ENCODE measurements at regions not wholly inside any gene's neighbourhood (a gene's known extent, or its start where the extent isn't known, plus 50 kb on each side); places are given as distances from the start of the nearest gene placed in this dataset.
A peak's percentile ranks its signal among the peaks of the same experiment; 100 is the strongest.

- no peak for DNase-seq (ENCODE audit: low spot score)
Measured at GRCh38 chr15:96121086-96121920, 209.2 kb upstream of the NR2F2 start.

GRCh38 chr15:96122077-96123027 lies 208.1 kb upstream of the NR2F2 start:
- DNase-seq (ENCODE audit: low spot score) = peak; percentile 48

DNA sequence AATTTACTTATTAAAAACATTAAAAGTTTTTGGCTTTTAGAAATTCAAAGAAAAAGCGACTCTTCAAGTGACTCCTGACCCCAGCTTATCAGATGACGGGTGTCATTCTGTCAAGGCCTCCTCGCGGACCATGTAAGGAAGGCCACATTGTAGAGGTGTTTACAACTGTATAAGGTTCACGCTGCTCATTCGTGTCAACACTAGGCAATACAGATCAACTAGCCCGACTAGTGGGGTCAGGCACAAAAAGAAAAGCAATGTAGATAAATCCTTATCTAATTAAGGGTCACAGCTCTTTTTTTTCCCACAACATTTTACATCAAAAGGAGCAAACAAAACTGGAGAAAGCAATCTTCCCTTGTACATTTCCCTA lies 207.5 kb upstream of the NR2F2 start:
- no peak for DNase-seq (ENCODE audit: low spot score)

DNA sequence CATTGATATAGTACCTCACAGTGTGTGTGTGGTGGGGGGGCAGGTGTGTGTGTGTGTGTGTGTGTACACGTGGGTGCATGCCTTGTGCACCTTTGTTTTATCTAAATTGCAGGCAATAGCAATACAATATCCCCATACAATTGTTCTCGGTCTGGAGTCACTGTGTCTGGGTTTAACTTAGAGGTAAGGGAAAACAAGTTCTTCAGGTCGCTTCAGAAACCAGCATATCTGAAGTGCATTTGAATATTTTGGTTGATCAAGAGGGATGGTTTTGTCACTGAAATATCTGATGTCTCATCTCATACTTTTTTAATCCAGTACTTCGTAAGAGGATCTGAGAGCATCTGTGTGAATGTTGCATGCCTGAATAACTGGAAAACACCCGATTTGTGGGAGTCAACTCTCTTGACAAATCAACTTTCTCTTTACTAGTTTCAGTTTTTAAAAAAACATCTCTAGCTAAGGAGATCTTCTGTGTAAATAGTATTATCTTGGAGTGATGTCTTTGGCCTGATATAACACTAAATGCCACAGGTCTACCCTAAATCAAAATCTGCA lies 206.8 kb upstream of the NR2F2 start:
- DNase-seq (ENCODE audit: low spot score) = no peak

- no peak for DNase-seq (ENCODE audit: low spot score)
Measured at GRCh38 chr15:96124436-96124835, 206.1 kb upstream of the NR2F2 start.

DNA sequence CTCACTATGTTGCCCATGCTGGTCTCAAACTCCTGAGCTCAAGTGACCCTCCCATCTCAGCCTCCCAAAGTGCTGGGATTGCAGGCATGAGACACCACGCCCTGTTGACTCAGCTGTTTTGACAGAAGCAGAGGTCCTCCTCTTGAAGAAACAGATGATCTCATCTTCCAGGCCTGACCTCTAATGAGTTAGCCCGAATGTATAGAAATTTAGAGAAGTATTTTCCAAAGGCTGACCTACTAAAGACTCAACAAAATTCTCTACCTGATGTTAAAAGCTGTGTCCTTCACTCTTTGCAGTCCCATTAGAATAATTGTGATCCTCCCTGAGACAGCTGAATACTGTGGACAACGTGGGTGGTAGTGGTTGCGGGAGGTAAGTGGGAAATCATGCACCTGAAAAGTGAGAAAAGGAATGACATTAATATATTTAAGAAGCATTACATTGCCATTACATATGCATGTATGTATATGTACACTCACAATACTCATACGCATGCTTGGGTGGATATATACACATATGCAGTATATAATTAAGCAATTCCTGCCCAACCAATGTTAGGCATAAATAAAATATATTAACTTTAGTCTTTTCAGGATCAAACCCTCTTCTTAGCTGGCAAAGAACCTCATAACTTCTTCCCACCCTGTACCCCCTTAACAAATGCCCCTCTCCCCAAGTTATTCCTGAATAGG lies 204.6 kb upstream of the NR2F2 start:
- no peak for DNase-seq (ENCODE audit: low spot score)

GRCh38 chr15:96126859-96127258 lies 203.6 kb upstream of the NR2F2 start:
- DNase-seq (ENCODE audit: low spot score) = no peak

GRCh38 chr15:96130734-96131133 lies 199.8 kb upstream of the NR2F2 start:
- DNase-seq (ENCODE audit: low spot score) = no peak

DNA sequence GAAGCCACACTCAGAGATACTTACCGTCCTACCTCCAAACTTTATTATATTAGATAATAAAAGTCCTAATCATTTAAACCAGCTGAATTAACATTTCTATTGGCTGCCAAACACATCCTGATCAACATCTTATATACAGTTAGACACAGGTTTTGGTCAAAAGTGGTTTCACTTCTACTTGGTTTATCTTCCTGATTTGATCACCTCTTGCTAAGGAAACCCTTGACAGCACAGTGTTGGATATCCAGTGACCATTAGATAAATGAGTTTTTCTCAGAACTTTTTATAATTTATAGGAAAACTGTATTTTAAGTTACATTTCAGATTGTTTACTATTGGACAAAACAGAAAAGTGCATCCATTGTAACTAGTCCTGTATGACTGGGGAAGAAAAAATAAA lies 198.4 kb upstream of the NR2F2 start:
- no peak for DNase-seq (ENCODE audit: low spot score)

DNA sequence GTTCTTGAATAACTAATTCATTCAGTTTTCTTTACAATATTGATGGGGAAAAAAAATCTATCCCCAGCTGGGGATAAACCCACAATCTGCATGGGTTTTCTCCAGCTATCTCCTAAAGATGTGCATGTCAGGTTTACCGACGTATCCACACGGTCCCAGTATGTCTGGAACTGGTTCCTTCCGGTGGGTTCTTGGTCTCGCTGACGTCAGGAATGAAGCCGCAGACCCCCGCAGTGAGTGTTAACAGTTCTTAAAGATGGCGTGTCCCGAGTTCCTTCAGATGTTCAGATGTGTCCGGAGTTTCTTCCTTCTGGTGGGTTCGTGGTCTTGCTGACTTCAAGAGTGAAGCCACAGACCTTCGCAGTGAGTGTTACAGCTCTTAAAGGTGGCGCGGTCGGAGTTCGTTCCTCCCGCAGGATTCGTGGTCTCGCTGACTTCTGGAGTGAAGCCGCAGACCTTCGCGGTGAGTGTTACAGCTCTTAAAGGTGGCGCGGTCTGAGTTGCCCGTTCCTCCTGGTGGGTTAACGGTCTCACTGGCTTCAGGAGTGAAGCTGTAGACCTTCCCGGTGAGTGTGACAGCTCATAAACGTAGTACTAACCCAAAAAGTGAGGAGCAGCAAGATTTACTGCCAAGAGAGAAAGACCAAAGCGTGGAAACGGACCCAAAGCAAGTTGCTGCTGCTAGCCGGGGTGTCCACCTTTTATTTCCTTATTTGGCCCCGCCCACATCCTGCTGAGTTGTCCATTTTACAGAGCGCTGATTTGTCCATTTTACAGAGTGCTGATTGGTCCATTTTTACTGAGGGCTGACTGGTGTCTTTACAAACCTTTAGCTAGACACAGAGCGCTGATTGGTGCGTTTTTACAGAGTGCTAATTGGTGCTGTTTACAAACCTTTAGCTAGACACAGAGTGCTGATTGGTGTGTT lies 195.1 kb upstream of the NR2F2 start:
- DNase-seq (ENCODE audit: low spot score) = no peak

GRCh38 chr15:96138985-96139384 lies 191.5 kb upstream of the NR2F2 start:
- DNase-seq (ENCODE audit: low spot score) = no peak

DNA sequence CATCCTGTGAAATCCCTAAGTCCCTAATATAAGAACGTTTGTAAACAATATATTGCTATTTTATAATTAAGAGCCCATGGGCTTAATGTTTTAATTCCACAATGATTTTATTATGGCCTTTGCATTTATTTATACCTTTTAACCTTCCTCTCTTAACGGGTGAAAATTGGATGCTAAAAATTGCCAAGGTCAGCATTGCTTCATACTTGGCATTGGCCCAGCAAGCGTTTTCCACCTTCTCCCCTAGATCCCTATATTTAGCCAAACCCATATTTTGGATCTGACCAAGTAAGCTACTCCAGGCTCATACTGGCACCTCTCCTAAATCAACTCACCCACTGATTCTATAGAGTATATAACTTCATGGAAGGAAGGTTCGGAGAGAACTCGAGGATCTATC lies 188.0 kb upstream of the NR2F2 start:
- DNase-seq (ENCODE audit: low spot score) = no peak

DNA sequence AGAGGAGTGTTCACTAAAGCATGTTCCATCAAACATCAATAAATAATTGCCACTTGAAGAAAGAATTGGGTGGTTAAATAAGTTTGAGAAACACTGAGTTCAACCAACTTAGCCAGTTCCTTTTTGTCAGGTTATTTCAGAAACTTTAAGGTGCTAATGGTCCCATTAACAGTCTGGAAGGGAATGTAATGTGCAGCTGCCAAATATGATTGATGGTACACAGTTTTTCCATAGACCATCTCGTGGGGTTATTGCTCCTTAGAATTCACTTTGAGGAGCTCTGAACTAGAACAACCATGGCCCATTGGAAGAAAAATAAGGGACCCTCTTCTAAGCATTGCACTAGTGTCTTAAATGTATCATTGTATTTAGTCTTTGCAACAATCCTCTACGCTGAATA lies 185.8 kb upstream of the NR2F2 start:
- DNase-seq (ENCODE audit: low spot score) = no peak

DNA sequence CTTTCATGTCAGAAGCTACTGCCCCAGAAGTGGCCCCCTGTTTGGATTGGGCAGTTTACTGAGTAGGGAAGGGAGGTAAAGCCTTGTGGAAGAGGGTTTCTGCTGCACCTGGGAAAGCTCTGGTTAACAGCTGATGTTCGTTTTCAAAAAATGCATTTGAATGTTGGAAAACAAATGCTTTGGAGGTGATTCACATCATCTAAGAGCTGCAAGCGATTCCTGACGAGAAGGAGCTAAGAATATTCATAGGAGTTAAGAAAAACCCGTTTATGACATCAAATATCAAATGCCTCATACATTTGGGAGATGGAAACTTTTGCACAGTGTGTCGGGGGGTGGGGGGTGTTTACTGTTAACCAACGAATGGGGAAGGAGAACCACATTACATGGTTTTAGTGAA lies 183.8 kb upstream of the NR2F2 start:
- no peak for DNase-seq (ENCODE audit: low spot score)

- no peak for DNase-seq (ENCODE audit: low spot score)
Measured at GRCh38 chr15:96147267-96147666, 183.2 kb upstream of the NR2F2 start.

- no peak for DNase-seq (ENCODE audit: low spot score)
Measured at GRCh38 chr15:96150254-96150653, 180.2 kb upstream of the NR2F2 start.

DNA sequence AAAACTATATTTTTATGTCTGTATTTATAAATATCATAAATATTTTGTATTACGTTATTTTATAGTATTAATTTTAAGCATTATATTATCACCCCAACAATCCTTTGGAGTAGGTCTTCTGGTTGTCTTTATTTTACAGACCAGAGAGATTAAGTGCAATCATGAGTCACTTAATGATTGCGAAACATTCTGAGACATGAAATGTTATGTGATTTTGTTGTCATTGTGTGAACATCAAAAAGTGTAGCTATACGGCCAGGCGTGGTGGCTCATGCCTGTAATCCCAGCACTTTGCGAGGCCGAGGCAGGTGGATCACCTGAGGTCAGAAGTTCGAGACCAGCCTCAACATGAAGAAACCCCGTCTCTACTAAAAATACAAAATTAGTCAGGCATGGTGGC lies 178.8 kb upstream of the NR2F2 start:
- peak; percentile 55 for DNase-seq (ENCODE audit: low spot score)

- DNase-seq (ENCODE audit: low spot score) = no peak
Measured at GRCh38 chr15:96153929-96154328, 176.6 kb upstream of the NR2F2 start.

DNA sequence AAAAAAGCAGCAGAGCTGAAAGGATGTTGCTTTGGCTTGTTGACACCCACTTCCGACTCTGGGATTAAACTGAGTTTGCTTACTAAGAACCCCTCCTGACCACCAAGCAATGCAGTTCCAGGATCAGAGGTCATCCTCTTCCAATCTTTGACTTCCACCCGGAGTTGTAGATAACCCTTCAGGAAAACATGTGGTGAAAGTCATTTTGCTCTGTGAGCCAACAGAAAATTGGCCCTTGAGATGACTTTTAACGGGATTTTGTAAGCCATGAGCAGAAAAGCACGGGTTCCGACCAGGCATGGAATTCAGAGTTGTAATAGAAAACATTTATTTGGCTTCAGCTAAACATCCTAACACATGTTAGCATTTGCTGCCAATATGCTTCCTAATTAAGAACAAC lies 171.6 kb upstream of the NR2F2 start:
- no peak for DNase-seq (ENCODE audit: low spot score)

DNA sequence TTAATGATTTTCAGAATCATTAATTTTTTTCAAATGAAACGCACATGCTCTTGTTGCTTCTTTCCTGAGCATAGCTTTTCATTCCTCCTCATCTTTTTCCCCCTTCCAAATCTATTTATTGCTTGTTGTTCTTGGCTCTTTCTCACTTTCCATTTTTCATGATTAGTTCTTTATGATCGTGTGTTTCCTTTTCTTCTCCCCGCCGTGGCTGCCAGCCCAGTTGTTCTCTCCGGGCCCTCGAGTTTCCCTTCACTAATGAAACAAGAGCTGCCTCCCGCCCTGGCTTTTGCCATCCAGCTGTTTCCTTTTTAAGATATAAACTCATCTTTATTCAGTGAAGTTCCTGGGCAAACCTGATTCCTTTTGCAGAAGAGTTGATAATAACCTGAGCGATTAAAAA lies 170.2 kb upstream of the NR2F2 start:
- DNase-seq (ENCODE audit: low spot score) = no peak

- DNase-seq (ENCODE audit: low spot score) = no peak
Measured at GRCh38 chr15:96160800-96161199, 169.7 kb upstream of the NR2F2 start.
